Nephron progenitor cell (in vitro differentiated cells): ENCODE measurements at regions not wholly inside any gene's neighbourhood (a gene's known extent, or its start where the extent isn't known, plus 50 kb on each side); places are given as distances from the start of the nearest gene placed in this dataset.

Experiments used
- DNase-seq: peaks from one replicate; pipeline ENCODE4 v3.0.0; 2021
- H3K27ac Mint-ChIP-seq: 2 replicates; pipeline ENCODE4 v1.8.0; 2021; ENCODE audit warnings: mild to moderate bottlenecking, moderate library complexity, mixed read lengths
- H3K27me3 Mint-ChIP-seq: 2 replicates; pipeline ENCODE4 v1.8.0; 2021; ENCODE audit warnings: mild to moderate bottlenecking, low read depth, mixed read lengths; ENCODE audit not compliant: poor library complexity
- H3K36me3 Mint-ChIP-seq: 2 replicates; pipeline ENCODE4 v1.8.0; 2021; ENCODE audit warnings: low read depth, mixed read lengths
- H3K4me1 Mint-ChIP-seq: 2 replicates; pipeline ENCODE4 v1.8.0; 2021; ENCODE audit warnings: mixed read lengths
- H3K4me3 Mint-ChIP-seq: 2 replicates; pipeline ENCODE4 v1.8.0; 2021; ENCODE audit warnings: mild to moderate bottlenecking, moderate library complexity, mixed read lengths
- H3K9me3 Mint-ChIP-seq: 2 replicates; pipeline ENCODE4 v1.8.0; 2021; ENCODE audit warnings: mild to moderate bottlenecking, moderate library complexity, mixed read lengths
- CTCF ChIP-seq: fragments of 200-600 bp; sonication (generic); IDR thresholded peaks from 2 replicates; pipeline ENCODE4 v1.5.0; 2021; ENCODE audit warnings: antibody characterized with exemption

- no peak overlapping the region for H3K27ac Mint-ChIP-seq
- H3K27me3 Mint-ChIP-seq: peaks cover 9% of the 10 kb centered on the region
- peaks cover 5% of the 10 kb centered on the region for H3K4me1 Mint-ChIP-seq
- H3K36me3 Mint-ChIP-seq: no peaks in the 10 kb centered on the region
- DNase-seq: no peak
- H3K4me3 Mint-ChIP-seq: no peak overlapping the region
- TF ChIP-seq CTCF: peak; percentile 57
- H3K9me3 Mint-ChIP-seq: peaks cover 13% of the 10 kb centered on the region
Observed at GRCh38 chr16:77660311-77660710, 62.0 kb upstream of the NUDT7 start.

- DNase-seq: no peak
- Mint-ChIP-seq H3K9me3 (peaks cover 13% of the 10 kb centered on the region), H3K27ac (no peak overlapping the region), H3K27me3 (peaks cover 12% of the 10 kb centered on the region), H3K4me3 (no peak overlapping the region), H3K36me3 (no peaks in the 10 kb centered on the region), H3K4me1 (peaks cover 5% of the 10 kb centered on the region)
- TF ChIP-seq CTCF: no peak
Observed at GRCh38 chr16:77662246-77662645, 60.1 kb upstream of the NUDT7 start.

- Mint-ChIP-seq H3K27me3 (peaks cover 16% of the 10 kb centered on the region), H3K36me3 (no peaks in the 10 kb centered on the region), H3K4me1 (peaks cover 5% of the 10 kb centered on the region), H3K9me3 (peaks cover 13% of the 10 kb centered on the region), H3K4me3 (no peak overlapping the region), H3K27ac (no peak overlapping the region)
- DNase-seq: no peak
- no peak for TF ChIP-seq CTCF
Observed at GRCh38 chr16:77663711-77664110, 58.6 kb upstream of the NUDT7 start.

- no peak for TF ChIP-seq CTCF
- no peak overlapping the region for H3K27ac Mint-ChIP-seq
- no peak for DNase-seq
- H3K27me3 Mint-ChIP-seq: peaks cover 16% of the 10 kb centered on the region
- H3K36me3 Mint-ChIP-seq: no peaks in the 10 kb centered on the region
- no peaks in the 10 kb centered on the region for H3K4me1 Mint-ChIP-seq
- peaks cover 13% of the 10 kb centered on the region for H3K9me3 Mint-ChIP-seq
- no peak overlapping the region for H3K4me3 Mint-ChIP-seq
Observed at GRCh38 chr16:77666771-77667170, 55.5 kb upstream of the NUDT7 start.

GRCh38 chr16:77668201-77668600 lies 54.1 kb upstream of the NUDT7 start:
- Mint-ChIP-seq H3K4me3 (no peak overlapping the region), H3K27me3 (peaks cover 16% of the 10 kb centered on the region), H3K36me3 (no peaks in the 10 kb centered on the region), H3K4me1 (no peaks in the 10 kb centered on the region), H3K9me3 (peaks cover 7% of the 10 kb centered on the region), H3K27ac (no peak overlapping the region)
- no peak for TF ChIP-seq CTCF
- no peak for DNase-seq

- TF ChIP-seq CTCF: no peak
- Mint-ChIP-seq H3K36me3 (no peaks in the 10 kb centered on the region), H3K4me3 (no peak overlapping the region), H3K27me3 (peaks cover 11% of the 10 kb centered on the region), H3K9me3 (peaks cover 2% of the 10 kb centered on the region), H3K27ac (no peak overlapping the region), H3K4me1 (no peaks in the 10 kb centered on the region)
- no peak for DNase-seq
Observed at GRCh38 chr16:77669057-77669456, 53.3 kb upstream of the NUDT7 start.
